NCI-H748 (cell line): ENCODE measurements at regions not wholly inside any gene's neighbourhood (a gene's known extent, or its start where the extent isn't known, plus 50 kb on each side); places are given as distances from the start of the nearest gene placed in this dataset.
"Not testable (repeated sequence)": the region's sequence is repeated elsewhere in the genome, so short reads cannot be mapped to it uniquely, and the experiment has no call there.

Source experiments
- DNase-seq: peaks from one replicate; lab custom pipeline; 2025; ENCODE audit not compliant: unreplicated experiment; lab: John Stamatoyannopoulos, UW

DNA sequence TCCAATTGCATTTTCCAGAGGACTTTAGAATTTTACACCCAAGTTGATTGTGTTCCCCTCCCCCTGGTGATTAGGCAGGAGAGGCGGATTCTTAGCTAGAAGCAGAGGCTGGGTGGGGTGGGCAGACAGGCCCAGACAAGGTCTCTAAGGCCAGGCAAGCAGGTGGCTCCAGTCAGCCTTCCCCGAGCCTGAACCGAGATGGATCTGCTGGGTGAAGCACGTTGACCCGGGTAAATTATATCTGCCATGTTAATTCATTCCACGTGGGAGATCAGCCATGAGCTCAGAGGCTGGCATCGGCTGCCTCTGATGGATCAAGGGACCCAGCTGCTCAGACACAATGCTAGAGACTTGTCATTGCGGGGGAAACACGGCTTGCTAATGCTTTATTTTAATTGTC, 159.5 kb upstream of the MAFB start:
- peak; percentile 6 for DNase-seq

DNA sequence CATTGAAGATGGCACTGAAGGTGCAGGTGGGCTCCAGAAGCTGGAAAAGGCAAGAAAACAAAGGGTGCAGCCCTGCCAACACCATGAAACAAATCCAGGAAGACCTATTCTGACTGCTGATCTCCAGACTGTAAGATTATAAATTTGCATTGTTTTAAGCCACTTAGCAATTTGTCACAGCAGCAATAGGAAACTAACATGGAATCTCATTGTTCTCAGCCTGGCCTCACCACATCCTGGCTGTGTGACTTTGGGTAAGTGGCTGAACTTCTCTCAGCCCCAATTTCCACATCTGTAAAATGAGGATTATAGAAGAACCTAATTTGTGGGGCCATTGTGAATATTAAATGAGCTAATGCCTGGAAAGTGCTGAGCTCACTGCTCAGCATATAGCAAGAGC, 160.4 kb upstream of the MAFB start:
- no peak for DNase-seq

- DNase-seq = no peak
These were observed 162.0 kb upstream of the MAFB start for GRCh38 chr20:40851051-40851450.

DNA sequence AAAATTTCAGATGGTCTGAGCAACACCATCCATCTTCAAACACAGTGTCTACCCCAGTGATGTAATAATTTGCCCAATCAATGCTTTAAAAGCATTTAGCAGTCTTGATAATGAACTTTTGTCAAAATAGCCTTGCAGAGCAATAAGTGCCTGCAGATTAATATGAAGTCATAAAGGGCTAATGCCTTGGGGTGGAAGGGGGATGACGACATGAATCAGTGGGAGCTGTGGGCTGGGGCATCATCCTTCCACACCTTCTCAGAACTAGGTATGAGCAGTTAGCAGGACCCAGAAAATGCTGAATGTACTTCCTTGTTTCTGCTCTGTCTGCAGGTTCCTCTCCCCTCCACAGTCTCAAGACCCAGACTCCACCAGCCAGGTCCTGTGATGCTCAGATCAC, 166.2 kb upstream of the MAFB start:
- DNase-seq = no peak

GRCh38 chr20:40856653-40857052, 167.6 kb upstream of the MAFB start:
- no peak for DNase-seq

- DNase-seq = no peak
These were observed 168.1 kb upstream of the TOP1 start for GRCh38 chr20:40860487-40860902.

DNA sequence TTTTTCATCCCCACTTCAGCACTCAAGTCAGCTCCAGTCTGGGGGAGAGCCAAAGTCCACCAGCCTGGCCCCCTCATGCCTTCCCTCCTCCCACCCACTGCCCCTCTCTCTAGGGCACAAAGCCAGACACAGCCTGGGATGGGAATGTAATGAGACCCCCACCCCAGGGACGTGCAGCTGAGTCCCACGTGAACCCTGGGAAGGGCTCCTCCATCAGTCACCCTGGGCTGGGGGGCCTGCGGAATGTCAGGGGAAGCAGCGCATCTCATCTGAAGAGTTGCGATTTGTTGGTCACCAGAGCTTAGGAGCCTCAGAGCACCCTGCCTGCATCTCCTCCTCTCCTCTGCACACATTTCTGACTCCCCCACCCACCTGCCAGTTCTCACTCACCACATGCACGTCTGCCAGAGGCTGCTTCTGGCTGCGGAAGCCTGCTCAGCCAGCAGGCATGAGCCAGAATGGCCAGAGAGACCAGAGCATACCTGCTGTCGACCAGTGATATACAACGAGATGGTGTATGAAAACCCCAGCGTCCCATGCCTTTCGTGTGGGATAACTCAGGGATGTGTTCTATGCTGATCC, 167.1 kb upstream of the TOP1 start:
- no peak for DNase-seq

DNA sequence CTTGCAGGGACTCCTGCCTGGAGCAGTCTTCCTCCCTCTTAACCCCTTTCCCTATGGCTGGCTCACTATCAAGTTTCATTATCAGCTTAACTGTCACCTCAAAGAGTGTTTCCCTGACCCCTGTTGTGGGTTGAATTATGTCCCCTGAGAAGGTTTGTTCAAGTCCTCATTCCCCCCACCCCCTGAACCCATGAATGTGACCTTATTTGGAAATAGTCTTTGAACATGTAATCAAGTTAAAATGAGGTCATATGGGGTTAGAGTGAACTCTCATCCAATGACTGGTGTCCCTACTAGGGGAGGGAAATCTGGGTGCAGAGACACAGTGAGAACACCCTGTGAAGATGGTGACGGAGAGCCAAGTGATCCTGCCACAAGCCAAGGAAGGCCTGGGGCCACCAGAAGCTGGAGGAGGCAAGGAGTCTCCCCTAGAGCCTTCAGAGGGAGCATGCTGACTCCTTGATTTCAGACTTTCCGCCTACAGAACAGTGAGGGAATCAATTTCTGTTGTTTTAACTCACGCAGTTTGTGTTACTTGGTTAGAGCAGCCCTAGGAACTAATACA, 165.2 kb upstream of the TOP1 start:
- no peak for DNase-seq

- no peak for DNase-seq
These were observed 164.2 kb upstream of the TOP1 start for GRCh38 chr20:40864470-40864869.

DNA sequence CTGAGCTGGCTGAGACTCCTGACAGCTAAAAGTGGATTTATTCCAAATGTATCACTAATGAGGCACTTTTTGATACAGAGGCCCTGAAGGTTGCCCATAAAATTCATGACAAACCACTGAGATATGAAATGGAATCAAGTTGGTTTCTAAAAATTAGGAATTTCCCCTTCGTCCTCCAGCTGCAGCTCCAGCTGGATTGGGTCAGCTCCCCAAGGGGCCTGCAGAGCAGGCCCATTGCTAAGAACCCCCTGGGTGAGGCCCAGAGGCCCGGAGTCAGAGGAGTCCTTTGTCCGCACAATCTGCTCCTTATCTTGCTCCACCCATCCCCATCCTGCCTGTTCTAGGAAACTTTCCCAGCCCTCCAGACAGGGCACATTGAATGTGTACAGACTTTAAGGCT, 163.5 kb upstream of the TOP1 start:
- DNase-seq = no peak

GRCh38 chr20:40866056-40866455, 162.6 kb upstream of the TOP1 start:
- DNase-seq = no peak

- DNase-seq = no peak
These were observed 159.9 kb upstream of the TOP1 start for GRCh38 chr20:40868551-40869217.

DNA sequence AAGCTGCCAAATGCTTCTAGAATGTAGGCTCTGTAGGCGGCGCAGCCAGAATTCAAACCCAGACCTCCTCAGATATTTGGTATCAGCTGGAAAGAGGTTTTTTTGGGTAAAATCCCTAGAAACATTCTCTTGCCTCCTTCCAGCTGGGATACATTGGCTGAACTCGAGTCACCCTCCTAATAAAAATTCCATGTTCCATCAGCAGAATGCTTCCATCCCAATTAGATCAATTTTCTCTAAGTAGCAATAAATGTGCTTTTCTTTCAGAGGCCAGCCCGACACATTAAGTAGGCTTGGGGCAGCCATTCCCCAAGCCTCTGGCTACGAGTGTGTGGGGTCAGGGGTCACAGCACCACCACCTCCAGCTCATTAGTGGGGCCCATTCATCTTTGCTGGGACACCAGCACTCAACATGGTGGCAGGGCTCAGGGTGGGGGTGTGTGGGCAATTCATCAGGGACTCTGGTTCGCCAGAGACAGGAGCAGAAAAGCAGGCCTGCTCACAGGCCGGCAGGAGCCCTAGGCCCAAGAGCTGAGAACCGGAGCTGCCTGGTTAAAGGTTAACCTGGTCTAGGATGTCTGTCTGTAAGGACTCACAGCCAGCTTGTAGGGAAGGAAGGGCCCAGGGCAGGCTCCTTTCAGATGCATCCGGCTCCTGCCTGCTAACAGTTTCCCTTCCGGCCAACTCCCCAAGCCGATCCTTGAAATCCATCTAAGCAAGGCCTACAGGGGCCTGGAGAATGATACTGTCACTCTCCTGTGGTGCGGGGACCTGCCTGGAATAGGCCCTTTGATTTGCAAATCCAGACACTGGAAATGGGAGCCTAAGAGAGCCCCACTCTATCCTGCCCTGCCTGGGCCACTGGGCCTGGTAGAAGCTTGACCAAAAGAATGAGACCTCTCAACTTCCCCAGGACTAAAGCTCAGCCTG, 159.1 kb upstream of the TOP1 start:
- DNase-seq = no peak

DNA sequence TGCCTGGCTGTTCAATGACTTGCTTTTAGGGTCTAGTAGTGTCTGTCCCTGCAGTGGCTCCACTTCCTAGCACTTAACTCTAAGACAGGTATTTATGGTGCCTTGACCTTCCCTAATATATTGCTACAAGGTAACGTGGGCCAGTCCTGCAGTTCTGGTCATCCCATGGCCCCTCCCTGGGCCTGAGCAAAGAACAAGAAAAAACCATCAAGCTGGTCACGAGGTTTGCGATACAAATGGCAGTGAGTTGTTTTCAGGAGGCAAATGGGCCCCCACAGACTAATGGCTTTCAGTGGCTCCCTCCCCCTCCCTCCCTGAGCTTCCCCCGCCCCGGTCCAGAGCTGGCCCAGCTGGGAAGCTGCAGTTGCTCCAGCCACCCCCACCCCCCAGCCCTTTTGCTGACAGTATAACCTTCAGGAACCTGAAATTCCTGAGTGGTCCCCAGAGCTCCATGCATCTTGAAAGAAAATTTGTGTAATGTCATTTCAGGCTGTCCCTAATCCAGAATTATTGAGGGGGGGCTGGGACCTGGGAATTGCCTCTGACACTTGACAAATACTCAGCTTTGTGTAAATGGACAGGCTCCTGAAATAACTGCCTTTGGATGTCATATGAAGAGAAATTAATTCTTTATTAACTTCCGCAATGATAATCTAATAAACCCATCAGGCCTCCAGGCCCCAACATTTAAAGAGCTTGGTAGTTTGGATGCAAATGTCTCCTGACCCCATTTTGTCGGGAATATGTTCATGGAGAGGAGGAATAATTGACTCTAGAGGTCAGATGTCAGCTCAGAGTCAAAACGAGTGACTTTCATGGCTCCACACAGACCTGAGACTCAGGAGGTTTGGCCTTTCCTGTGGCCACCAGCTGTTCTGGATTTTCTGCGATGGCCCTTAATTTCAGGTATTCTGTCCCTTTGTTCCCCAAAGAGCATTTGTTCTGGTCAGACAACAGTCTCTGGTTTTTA, 153.2 kb upstream of the TOP1 start:
- no peak for DNase-seq

- not testable (repeated sequence) for DNase-seq
These were observed 150.5 kb upstream of the TOP1 start for GRCh38 chr20:40878099-40878498.

- no peak for DNase-seq
These were observed 148.4 kb upstream of the TOP1 start for GRCh38 chr20:40880063-40880728.

DNA sequence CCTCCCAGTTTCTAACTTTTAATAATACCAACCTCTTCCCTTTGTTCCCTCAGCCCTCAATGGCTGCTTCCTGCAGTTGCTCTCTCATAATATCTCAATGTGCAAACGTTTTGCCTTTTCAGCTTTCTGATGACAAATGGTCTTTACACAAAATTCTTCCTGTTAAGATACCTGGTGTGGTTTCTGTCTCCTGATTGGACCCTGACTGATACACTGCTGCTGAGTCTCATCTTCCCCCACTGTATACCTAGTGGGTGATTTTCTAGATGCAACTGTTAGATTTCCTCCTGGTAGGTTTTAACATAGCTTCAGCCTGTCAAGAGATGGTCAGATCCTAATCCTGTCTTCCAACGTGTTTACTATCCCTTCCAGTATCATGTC, 147.9 kb upstream of the TOP1 start:
- DNase-seq = no peak

DNA sequence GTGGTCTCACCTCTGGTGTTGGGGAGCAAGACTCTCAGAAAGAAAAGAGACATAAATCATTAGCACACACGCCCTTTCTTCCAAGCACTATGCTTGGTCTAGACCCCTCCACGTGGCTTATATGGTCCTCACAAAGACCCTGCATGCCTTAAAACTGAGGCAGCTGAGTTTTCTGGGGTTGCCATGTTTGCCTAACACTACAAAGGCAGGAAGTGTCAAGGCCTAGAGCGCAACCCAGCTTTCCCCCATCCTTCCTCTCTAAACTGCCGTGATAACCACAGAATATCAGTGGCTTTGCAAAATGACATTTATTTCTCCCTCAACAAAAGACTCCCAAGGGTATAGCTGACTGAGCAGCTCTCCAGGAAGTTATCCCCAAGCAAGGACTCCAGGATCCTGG, 146.5 kb upstream of the TOP1 start:
- no peak for DNase-seq

GRCh38 chr20:40883097-40883496, 145.5 kb upstream of the TOP1 start:
- DNase-seq = peak; percentile 11

- DNase-seq = no peak
These were observed 141.5 kb upstream of the TOP1 start for GRCh38 chr20:40887105-40887504.
